Amniotic stem cell (primary cell): ENCODE measurements at regions not wholly inside any gene's neighbourhood (a gene's known extent, or its start where the extent isn't known, plus 50 kb on each side); places are given as distances from the start of the nearest gene placed in this dataset.
"Not testable (repeated sequence)": the region's sequence is repeated elsewhere in the genome, so short reads cannot be mapped to it uniquely, and the experiment has no call there.

Source experiments
- DNase-seq: peaks from one replicate; lab custom pipeline; 2025; lab: John Stamatoyannopoulos, UW

DNA sequence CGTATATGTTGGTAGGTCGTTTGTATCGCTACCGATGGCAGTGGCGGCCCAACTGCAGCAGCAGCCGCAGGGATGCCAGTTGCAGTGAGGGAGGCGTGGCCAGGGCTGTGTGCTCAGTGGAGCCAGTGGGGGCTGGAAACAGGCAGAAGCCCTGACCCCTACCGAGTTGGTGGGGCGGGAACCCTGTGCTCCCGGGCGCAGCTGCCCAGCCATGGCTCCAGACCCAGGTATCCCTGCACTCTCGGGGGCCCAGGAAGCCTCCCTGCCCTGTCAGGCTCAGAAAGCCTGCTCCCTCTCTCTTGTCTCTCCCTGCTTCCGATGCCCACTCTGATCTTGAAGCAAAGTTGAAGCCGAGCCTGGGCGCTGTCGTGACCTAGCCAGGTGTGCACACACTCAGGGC, 78.6 kb upstream of the ITGB1 start:
- DNase-seq, result no peak

DNA sequence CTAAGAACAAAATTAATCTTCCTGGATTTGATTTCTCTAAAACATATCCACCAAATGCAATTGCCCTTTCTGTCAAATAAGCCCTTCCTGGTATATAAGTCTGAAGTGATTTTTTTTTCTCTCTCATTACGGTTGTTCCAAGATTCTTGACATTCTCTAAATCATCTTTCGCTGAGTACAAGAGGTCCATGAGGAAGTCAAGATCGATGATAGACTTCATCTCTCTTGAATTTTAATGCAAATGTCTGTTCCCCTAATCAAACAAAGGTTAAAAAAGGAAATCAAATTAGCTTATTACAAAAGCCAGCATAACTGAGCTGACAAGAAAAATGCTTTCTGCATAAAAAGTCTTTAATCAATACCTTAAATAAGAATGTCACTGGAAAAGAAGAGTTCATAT, 77.4 kb upstream of the ITGB1 start:
- no peak for DNase-seq

DNA sequence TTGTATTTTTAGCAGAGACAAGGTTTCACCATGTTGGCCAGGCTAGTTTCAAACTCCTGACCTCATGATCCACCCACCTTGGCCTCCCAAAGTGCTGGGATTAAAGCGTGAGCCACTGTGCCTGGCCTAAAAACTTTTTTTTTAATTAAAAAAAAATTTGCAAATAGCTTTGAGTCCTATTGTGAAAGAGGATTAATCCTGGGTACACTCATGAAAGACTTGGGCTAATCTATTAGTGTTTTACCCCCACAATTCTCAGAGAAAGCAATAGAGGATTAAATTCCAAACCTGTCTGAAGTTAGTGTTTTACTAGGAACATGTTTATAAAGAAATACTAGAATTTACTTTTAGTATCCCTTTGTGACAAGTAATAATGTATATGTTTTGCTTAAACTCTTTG, 76.9 kb upstream of the ITGB1 start:
- DNase-seq, result no peak

DNA sequence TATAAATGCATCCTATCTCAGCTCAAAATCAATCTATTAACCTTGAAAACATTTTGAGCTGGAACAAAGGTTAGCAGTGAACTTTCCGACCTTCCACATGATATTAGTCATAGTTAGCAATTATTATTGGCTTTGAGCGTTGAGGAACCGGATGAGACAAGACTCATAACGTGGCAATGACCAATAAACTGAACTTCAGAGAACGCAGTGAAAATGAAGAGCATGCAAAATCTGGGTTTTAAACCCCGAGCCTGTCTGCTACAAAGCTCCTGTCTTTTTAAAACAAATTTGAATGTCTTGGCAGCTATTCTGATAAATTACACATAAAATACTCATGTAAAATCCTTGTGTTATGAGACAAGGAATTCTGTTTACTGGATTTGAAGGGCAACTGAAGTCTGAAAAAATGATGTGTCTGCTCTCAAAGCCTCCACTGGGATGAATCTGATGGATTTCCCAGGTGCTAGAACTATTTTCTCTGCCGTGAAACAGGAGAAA, 74.7 kb upstream of the ITGB1 start:
- no peak for DNase-seq

DNA sequence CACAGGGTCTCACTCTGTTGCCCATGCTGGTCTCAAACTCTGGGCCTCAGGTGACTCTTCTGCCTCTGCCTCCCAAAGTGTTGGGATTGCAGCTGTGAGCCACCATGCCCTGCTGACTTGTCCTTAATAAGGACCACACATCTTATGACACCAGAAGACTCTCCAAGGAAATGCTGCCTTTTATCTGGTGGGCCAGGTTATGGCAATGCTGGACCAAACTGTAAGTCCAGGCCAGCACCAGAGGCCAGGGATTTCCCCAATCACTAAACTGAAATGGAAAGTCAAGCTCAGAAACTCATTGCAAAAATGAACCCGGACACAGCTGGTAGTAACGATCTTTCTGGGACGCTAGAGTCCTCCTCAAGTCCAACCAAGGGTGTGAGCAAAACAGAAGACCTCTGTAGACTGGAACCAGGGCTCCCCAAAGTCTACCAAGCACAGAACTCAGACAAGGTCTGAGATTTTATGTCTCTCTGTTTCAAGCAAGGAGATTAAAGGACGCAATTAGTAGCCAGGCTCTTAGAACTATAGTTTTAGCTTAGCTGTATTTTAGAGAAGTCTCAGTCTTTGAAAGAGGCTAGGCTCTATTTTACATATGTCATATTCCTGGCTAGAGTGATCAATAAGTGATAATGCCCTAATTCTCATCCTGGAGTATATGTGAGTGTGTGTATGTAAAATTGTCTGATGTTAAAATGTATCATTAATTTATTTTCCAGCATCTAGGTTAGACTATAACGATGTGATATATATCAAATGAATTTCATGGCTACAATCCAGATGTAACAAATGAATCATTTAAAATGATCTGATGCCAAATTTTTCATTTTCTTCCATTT, 74.0 kb upstream of the ITGB1 start:
- no peak for DNase-seq

DNA sequence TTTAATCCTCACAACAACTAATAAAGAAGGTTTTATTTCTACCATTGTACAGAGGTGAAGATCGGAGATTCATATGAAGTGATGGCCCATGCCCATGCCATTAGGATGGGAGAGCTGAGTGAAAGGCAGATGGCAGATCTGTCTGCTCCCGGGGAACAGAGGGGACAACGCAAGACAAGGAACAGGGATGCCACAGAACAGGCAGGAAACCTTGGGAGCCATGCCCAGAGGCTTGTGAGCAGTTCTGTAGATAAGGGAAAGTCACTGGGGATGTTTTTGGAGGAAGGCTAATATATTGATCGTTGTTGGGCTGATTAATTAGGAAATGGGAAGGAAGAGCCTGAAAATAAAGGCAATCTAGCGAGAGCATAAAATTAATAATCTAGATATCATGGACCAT, 73.1 kb upstream of the ITGB1 start:
- no peak for DNase-seq

DNA sequence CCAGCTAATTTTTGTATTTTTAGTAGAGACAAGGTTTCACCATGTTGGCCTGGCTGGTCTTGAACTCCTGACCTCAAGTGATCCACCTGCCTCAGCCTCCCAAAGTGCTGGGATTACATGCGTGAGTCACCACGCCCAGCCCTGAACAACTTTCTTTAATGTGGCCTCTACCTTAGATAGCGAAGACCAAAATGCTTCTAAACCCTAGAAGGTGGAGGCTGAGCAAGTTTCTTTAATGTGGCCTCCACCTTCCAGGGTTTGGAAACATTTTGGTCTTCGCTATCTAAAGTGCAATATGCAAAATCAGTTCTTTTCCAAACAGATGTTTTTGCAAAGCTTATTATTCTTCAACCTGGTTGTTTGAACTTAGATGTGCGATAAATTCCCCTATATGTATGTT, 70.5 kb upstream of the ITGB1 start:
- not testable (repeated sequence) for DNase-seq

DNA sequence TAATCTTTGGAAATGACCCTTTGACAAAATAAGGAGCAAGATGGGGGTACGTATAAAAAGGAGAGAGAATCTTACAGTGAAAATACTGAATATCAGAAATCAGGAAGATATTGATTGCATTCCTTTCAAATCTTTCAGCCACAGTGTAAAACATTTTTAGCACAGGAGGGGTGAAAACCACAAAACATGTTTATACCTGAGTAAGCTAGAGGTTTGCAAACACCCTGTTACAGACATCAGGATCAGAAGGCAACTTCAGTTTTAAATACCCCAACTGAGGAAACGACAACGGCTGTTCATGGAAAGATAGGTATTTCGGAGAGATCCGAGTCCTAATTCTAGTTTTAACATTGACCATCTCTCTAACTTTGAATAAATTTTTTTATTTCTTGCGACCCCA, 69.1 kb upstream of the ITGB1 start:
- DNase-seq, result no peak

DNA sequence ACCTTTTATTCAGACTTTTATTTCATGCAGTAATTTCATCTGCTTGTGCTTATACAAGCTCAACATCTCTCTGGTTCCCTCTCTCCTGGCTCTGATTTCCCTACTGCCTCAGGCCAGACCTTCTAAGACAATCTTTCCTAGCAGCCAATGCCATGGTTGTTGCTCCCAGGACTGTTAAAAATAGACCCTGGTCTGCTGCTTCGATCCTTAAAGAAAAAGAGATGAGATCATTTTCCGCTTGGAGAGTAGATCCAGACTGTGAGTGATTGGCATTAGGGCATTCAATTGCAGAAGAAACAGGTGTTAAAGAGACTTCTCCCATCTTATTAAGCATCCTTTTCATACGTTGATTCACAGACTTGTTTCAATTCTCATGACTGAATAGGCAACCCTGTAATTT, 68.4 kb upstream of the ITGB1 start:
- no peak for DNase-seq

DNA sequence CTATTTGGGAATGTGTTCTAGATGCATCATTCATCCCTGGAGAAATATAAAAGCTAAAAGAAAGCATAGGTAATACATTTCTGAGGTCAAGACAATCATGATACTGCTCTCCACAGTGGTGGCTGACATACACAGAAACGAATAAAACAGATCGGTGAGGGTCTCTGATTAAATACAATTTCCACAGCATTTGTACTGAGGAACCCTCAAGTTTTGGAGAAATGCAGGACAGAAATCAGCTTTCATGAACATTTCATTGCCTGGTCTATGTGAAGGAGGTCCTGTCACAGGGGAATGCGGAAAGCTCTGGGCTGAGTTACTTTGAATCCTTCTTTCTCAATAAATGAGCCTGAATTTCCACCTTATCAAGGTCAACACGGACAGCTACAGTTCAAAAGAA, 67.9 kb upstream of the ITGB1 start:
- DNase-seq, result no peak

DNA sequence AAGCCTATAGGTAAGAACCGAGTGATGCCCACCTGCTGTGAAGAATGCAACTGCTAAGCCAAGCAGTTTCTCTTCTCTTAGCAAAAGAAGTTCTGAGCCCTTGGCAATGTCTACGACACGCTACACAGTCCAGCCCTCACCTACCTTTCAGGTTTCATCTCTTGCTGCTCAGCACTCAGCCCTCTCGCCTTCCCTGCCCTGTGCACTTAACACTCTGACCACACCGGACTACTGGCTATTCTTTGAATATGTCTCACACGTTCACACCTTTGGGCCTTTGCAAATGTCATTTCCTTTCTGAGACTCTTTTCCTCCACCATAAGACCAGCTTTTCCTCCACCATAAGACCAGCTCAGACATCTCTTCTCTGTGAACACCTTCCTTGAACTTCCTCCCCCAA, 67.0 kb upstream of the ITGB1 start:
- DNase-seq, result no peak

DNA sequence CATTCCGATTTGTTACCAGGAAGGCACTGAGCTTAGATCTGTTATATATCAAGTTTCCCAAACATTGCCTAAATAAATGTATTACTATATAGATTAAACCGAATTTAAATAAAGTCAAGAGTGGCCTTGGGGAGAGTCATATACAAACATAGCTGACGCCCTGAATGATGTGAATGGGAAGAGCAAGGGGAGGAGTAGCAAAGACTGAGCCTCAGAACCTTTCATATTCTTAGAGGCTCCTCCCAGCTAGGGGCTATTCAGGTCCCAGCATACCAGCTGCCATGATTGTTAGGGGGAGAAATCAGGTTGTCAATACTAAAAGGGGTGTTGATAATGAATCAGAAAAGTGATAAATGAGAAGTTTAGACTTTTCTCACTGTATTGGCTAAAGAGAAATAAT, 64.7 kb upstream of the ITGB1 start:
- no peak for DNase-seq

DNA sequence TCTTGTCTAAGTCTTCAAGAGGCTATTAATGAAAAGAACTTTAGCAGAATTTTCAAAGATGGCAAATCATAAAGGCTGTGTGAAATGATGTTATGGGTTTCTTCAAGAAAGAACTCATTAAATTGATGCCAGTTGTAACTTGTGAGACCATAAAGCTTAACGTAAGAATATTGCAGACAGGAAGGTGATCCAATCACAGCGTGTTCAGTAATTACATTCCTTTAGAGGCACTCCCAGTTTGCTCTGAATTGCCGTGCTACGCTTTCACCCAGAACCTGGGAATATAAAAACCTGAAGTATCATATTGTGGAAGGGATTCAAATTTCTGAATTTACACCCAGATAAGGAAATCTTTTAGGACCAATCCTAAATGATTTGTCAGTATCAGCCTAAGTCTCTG, 64.1 kb upstream of the ITGB1 start:
- DNase-seq, result no peak

DNA sequence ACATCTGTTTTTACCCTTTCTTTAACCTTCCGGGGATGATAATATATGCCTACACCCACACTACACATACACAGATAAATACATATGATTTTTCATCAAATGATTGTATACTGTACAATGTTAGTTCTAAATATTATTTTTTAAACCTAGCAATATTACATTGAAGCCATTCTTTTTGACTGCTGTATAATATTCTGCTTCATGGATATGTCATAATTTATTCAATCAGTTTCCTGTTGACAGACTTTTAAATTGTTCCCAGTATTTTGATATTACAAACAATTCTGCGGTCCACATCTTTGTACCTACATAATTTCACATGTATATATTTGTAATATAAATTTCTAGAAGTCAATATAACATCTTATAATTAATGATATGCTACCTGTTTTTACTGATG, 59.0 kb upstream of the ITGB1 start:
- DNase-seq, result no peak

DNA sequence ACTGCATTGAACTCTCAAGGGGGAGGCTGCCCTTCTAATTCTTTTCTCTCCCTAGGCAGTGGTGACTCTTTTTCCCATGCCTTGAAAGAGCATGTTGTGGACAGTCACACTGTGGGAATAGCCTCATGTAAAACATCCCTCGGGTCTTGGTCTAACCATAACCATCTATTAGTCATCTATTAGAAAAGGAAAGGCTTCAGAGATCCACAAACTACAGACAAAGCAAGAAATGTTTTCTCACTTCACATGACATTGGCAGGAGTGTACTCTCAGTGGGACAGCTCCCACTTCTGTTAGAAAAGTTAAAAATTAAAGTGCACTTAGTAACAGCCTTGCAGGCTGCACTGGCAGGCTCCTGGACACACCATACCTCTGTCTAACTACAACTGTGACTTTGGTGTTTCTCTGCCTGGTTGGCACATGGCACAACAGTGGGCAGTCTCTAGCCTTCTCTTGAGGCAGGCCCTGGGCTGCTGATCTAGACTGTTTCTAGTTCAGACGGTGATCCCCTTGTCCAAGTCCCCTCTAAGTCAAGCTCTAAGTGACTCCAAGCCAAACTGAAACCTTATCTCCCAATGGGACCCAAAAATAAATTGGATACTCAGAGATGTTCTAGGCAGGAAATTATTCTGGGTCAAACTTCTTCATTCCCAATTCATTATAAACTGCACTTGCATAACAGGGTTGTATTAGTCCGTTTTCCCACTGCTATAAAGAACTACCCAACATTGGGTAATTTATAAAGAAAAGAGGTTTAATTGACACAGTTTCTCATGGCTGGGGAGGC, 57.9 kb upstream of the ITGB1 start:
- no peak for DNase-seq

DNA sequence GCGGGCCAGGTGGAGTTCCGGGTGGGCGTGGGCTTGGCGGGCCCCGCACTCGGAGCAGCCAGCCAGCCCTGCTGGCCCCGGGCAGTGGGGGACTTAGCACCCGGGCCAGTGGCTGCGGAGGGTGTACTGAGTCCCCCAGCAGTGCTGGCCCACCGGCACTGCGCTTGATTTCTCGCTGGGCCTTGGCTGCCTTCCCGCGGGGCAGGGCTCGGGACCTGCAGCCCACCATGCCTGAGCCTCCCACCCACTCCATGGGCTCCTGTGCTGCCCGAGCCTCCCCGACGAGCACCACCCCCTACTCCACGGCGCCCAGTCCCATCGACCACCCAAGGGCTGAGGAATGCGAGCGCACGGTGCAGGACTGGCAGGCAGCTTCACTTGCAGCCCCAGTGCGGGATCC, 55.3 kb upstream of the ITGB1 start:
- not testable (repeated sequence) for DNase-seq

DNA sequence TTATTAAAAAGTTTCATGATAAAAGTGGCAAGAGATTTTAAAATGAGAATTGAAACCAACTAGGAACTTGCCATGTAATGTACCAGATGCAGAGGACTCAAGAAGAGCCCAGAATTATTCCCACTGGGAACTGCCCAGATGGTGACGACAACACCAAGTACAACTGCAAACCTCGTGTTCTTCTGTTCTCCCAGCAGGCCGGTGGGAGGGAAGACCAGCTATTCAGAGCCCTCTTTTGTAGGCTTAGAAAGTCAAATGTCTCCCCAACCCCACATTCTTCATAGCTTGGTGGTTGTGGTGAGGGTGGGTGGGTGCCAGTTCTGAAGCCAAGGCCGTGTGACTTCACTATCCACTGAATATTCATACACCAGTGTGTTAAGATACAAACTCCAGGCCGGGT, 54.3 kb upstream of the ITGB1 start:
- DNase-seq, result no peak

DNA sequence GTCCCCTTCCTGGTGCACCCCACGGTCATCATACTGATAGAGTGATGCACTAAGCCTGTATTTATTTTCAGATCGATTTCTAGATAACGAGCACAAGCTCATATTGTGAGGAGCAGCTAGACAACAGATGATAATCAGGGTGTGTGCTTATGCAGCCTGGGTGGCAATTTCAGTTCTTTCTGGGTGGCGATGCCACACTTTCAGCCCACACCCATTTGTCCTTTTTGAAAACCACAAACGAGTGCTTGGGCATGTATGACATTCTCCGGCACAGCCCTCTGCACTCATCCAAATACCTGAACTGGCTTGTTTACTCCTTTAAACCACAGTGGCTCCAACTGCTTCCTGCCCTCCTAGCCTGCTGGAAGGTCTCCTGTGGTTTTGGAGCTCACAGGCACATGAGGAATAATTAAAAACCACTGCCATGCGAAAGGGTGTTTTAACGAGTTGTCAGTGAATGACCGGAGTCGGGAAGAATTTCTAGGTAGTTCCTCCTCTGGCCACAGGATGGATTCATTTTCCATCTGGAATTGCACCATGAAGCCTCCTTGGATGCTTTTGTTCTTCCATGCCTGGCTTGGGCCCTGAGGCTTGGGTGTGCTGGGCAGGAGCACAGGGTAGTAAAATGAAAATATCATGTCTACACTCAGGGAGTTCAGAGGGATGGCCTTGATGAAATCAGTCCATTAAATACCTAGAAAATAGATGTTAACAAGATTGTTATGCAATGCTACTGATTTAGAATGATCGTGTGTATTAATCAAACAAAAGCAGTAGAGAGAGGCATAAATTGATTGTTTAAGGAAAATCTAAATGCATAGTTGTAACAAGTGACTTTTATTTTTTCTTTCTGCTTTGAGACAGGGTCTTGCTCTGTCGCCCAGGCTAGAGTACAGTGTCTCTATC, 52.4 kb upstream of the ITGB1 start:
- DNase-seq, result peak; percentile 18

DNA sequence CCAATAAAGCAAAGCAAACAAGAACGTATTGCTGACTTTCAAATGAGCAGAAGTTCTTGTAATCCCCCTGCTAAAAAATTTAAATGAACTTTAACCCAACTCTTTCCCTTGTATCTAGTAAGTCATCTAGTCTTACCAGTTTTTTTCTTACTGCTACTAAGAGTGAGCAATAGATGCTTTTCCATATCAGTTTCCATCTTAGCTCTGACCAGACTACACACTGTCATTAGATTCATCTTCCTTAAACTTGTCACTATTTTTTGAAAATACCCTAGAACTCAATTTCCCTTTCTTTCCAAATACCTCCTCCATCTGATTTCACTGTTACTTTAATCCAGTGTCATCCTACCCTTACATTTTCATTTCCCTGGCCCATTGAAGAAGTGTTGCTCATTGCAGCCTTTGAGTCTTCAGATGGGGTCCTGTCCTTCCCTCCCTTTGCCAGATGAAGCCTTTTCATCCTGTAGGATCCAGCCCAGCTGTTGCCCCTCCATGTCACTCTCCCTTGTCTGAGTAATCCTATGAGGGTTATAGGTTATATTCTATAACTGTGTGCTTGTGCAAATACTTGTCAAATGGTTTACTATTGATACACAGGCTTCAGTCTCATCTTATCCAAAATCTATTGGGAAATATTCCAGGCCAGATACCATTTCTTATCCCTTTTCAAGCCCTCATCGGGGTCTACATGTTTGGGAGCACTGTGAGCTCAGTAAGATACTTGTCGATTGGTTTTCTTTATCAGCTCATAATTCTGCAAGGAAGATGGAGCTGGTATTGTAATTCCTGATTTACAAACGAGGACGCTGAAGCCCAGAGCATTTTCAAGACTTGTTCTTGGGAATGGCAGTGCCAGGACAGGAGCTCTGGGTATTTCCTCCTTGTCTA, 51.5 kb upstream of the ITGB1 start:
- no peak for DNase-seq

DNA sequence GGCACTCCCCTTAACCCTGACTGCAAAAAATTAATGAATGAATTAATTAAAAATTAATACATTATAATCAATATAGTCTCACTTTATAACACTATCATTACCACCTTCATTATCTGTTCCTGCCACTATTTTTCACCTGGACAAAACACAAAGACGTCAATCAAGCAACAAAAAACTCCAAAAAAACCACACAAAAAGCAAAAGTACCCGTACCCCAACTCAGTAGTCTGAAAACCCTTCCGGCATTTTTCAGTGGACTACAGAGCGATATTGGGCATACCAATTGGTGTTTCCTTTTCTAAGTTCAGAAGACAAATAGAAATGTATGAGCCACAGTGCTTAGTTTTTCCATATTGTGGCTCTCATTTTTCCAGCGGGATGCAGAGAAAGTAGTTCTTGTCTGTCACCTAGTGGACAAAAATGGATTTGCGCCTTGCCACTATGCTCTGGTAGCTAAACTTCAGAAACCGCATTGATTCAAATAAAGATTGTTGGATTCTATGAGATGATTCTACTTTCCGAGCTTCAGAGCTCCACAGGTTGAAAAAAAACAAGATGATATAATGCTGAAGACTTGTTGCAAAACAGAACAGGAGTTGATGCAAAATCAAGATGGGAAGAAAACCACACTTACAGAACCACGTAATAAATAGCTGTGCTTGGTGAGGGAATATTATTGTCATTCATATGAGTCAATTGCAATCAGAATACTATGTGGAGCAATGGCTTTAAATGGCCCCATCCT, 50.6 kb upstream of the ITGB1 start:
- DNase-seq, result peak; percentile 74
